Peyer's patch (tissue), 4 donors: ENCODE measurements at regions not wholly inside any gene's neighbourhood (a gene's known extent, or its start where the extent isn't known, plus 50 kb on each side); places are given as distances from the start of the nearest gene placed in this dataset.

ENCODE experiments used
- POLR2A ChIP-seq, 2 donors: fragments of 450-650 bp; IDR thresholded peaks; one replicate each; pipeline ENCODE4 v1.5.1; 2017; ENCODE audit warnings: antibody characterized with exemption in 2 of 2, mild to moderate bottlenecking in 2 of 2, moderate library complexity in 2 of 2
- TF ChIP-seq, protein P1 (sequence below), 6 experiments: fragments of 450-650 bp in 4 of 6; fragments of 200-600 bp in 2 of 6; sonication (generic) in 1 of 6; IDR thresholded peaks; one replicate each; pipeline ENCODE4 v1.5.1; 2017 to 2019; ENCODE audit warnings: antibody characterized with exemption in 6 of 6, mild to moderate bottlenecking in 3 of 6, moderate library complexity in 1 of 6

DNA sequence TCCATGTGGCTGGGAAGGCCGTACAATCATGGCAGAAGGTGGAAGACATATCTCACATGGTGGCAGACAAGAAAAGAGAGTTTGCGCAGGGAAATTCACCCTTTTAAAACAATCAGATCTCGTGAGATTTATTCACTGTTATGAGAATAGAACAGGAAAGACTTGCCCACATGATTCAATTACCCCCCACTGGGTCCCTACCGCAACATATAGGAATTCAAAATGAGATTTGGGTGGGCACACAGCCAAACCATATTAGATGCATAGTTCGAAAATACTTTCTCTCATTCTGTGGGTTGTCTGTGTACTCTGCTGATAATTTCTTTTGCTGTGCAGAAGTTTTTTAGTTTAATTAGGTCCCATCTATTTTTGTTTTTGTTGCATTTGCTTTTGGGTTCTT lies 990.3 kb downstream of the PLA2G4A start:
- TF ChIP-seq, protein P1, sequence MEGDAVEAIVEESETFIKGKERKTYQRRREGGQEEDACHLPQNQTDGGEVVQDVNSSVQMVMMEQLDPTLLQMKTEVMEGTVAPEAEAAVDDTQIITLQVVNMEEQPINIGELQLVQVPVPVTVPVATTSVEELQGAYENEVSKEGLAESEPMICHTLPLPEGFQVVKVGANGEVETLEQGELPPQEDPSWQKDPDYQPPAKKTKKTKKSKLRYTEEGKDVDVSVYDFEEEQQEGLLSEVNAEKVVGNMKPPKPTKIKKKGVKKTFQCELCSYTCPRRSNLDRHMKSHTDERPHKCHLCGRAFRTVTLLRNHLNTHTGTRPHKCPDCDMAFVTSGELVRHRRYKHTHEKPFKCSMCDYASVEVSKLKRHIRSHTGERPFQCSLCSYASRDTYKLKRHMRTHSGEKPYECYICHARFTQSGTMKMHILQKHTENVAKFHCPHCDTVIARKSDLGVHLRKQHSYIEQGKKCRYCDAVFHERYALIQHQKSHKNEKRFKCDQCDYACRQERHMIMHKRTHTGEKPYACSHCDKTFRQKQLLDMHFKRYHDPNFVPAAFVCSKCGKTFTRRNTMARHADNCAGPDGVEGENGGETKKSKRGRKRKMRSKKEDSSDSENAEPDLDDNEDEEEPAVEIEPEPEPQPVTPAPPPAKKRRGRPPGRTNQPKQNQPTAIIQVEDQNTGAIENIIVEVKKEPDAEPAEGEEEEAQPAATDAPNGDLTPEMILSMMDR (IDR thresholded peaks at IDR 0.05) = no peak
- TF ChIP-seq POLR2A (IDR thresholded peaks at IDR 0.05) = no peak
